Lower leg skin (tissue), 4 donors: ENCODE measurements at regions not wholly inside any gene's neighbourhood (a gene's known extent, or its start where the extent isn't known, plus 50 kb on each side); places are given as distances from the start of the nearest gene placed in this dataset.

Experiments used
- DNase-seq, 2 donors: peaks; one replicate each; pipeline ENCODE4 v3.0.0-alpha.2; 2019; ENCODE audit warnings: low spot score in 2 of 2
- H3K4me3 ChIP-seq: fragments of 200-600 bp; sonication (generic); 2 replicates; pipeline ENCODE4 v1.5.1; 2017; ENCODE audit warnings: mild to moderate bottlenecking, low read depth; ENCODE audit not compliant: poor library complexity, severe bottlenecking
- CTCF ChIP-seq, 3 donors: fragments of 450-650 bp; IDR thresholded peaks; one replicate each; pipeline ENCODE4 v1.5.1; 2016; ENCODE audit warnings: antibody characterized with exemption in 3 of 3, mild to moderate bottlenecking in 3 of 3, moderate library complexity in 2 of 3
- POLR2A ChIP-seq, 2 donors: fragments of 450-650 bp; IDR thresholded peaks; one replicate each; pipeline ENCODE4 v1.6.1; 2016 to 2017; ENCODE audit warnings: antibody characterized with exemption in 2 of 2, mild to moderate bottlenecking in 1 of 2, moderate library complexity in 1 of 2
- WGBS, 2 donors: methylation state at CpG; one replicate each; pipeline ENCODE4 v1.1.5; 2018; 5-methylcytosine and 5-hydroxymethylcytosine counted together
- intact Hi-C: fragments of 100-400 bp; cut with DNase I; formaldehyde crosslinking; loops from one replicate; pipeline ENCODE4 v1.15.0; 2023; ENCODE audit warnings: low total_unique reads

DNA sequence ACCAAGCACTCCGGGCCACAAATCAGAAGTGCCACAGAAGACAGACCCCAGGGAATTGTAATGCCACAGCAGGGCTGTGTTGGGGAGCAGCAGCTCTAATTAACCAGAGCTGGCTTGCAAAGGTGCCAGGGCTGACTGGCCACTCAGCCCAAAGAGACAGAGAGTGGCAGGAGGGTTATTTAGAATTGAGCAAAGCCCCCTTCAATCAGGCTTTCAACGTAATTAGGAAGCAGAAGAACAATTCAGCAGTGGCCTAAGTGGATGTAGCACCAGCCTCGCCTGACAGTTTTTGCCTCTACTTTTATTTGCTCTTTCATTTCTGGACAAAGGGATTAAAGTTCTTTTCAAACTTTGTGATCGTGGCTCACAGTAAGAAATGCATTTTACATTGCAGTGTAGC is 278.3 kb upstream of the IRX3 start:
- DNase-seq: no peak
- 91 to 95% methylated on average over 4 of the region's 4 CpGs for WGBS, 2 donors
- TF ChIP-seq CTCF (IDR thresholded peaks at IDR 0.05) (no peak), POLR2A (IDR thresholded peaks at IDR 0.05) (no peak)
- H3K4me3 ChIP-seq: no peak overlapping the region
- intact Hi-C loops: no loop called here

DNA sequence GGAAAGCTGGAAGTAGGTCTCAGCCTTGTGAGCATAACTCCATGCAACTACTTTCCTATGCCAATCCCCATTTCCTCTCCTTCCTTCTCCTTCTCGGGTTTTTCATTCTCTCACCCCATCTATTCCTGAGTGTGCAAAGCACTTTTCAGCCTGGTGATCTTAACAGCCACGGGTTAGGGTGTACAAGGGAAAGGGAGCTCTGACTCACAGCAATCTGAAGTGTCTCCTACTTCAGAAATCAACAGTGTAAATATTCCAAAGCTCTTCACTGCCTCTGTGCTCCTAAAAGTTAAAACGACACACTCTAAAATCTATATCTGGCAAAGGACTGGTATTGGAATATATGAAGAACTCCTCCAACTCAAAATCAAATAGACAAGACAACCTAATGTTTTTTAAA is 268.0 kb upstream of the IRX3 start:
- DNase-seq: no peak
- 65 to 71% methylated on average over 3 of the region's 3 CpGs for WGBS, 2 donors
- intact Hi-C loops: no loop called here
- TF ChIP-seq CTCF (IDR thresholded peaks at IDR 0.05) (no peak), POLR2A (IDR thresholded peaks at IDR 0.05) (no peak)
- H3K4me3 ChIP-seq: no peak overlapping the region

GRCh38 chr16:54548281-54548680 is 261.7 kb upstream of the IRX3 start:
- no peak overlapping the region for H3K4me3 ChIP-seq
- 91 to 93% methylated on average over 7 of the region's 7 CpGs for WGBS, 2 donors
- intact Hi-C loops: loop anchor here (10.0 kb wide), 1 partner anchor 1227 kb away; no protein-coding TSS in a partner anchor
- DNase-seq: no peak
- TF ChIP-seq POLR2A (IDR thresholded peaks at IDR 0.05) (no peak), CTCF (IDR thresholded peaks at IDR 0.05) (no peak)

- H3K4me3 ChIP-seq: no peak overlapping the region
- DNase-seq: no peak
- WGBS, 2 donors: 76 to 94% methylated on average over 4 of the region's 4 CpGs
- no peak for TF ChIP-seq CTCF (IDR thresholded peaks at IDR 0.05)
- no peak for TF ChIP-seq POLR2A (IDR thresholded peaks at IDR 0.05)
- intact Hi-C loops: loop anchor here (10.0 kb wide), 1 partner anchor 1228 kb away; no protein-coding TSS in a partner anchor
Measured at GRCh38 chr16:54547052-54547451, 260.5 kb upstream of the IRX3 start.

GRCh38 chr16:54546521-54546920 is 259.9 kb upstream of the IRX3 start:
- intact Hi-C loops: loop anchor here (10.0 kb wide), 1 partner anchor 1228 kb away; no protein-coding TSS in a partner anchor
- no peak for DNase-seq
- WGBS, 2 donors: 14 to 33% methylated on average over 5 of the region's 5 CpGs
- TF ChIP-seq CTCF (IDR thresholded peaks at IDR 0.05): no peak
- no peak for TF ChIP-seq POLR2A (IDR thresholded peaks at IDR 0.05)
- no peak overlapping the region for H3K4me3 ChIP-seq

DNA sequence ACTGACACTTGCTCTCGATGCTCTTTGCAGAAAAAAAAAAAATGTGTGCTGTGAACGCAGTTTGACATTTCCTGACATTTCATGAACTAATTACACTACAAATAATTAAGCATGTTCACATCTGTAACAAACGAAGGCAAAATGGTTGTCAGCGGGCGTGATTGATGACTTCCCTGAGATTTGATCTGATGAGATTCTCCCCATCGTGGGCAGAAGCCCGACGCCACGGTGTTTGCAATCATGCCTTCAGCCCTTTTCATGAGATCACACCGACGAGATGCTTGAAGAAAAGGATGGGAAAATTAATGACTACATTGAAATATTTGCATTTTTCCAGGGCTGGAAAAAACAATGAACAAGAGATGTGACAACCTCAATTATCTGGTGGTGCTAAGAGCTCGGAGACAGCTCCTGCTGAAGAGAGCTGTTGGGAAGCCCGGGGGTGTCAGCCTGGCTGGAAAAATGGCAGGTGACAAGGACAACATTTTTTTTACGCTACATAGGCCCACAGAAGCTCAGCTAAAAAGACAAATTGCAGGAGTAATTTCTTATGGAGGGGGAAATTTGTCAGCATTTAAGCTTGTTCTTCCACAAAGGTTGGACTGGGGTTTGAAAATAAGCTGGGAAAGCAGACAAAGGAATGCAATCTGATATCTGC is 259.4 kb upstream of the IRX3 start:
- no peak overlapping the region for H3K4me3 ChIP-seq
- no peak for DNase-seq
- WGBS, 2 donors: 28 to 34% methylated on average over 14 of the region's 14 CpGs
- intact Hi-C loops: loop anchor here (10.0 kb wide), 1 partner anchor 1229 kb away; no protein-coding TSS in a partner anchor
- TF ChIP-seq CTCF (IDR thresholded peaks at IDR 0.05) (no peak), POLR2A (IDR thresholded peaks at IDR 0.05) (no peak)
